GM19372 (cell line): ENCODE measurements at regions not wholly inside any gene's neighbourhood (a gene's known extent, or its start where the extent isn't known, plus 50 kb on each side); places are given as distances from the start of the nearest gene placed in this dataset.

ENCODE experiments used
- ATAC-seq: cut with Tn5 transposase; IDR thresholded peaks from one replicate; pipeline ENCODE4 v1.9.1; 2021; ENCODE audit warnings: mild to moderate bottlenecking, low read depth, moderate library complexity; ENCODE audit not compliant: unreplicated experiment

- no peak for ATAC-seq
Observed at GRCh38 chr4:182102576-182102975, 140.6 kb upstream of the TENM3 start.

GRCh38 chr4:182103614-182104319, 139.4 kb upstream of the TENM3 start:
- no peak for ATAC-seq

GRCh38 chr4:182105416-182105815, 137.8 kb upstream of the TENM3 start:
- ATAC-seq, result no peak

DNA sequence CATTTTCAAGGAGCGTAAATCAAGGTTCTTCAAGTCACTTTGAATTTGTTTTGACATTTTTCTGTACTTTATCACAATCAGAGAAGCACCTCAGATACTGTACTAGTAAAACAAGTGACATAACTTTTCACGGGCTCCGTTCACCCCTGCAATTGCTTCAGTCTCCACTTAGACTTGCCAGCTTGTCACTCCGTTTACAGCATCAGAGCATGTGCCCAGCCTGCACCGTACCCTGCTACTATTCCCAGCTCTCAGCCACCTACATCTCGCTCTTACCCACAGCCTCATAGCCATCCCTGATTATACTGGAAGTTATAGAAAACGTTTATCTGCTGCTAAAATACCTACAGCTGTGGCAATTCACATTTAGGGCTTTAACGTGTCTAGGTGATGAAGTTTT, 135.3 kb upstream of the TENM3 start:
- no peak for ATAC-seq

DNA sequence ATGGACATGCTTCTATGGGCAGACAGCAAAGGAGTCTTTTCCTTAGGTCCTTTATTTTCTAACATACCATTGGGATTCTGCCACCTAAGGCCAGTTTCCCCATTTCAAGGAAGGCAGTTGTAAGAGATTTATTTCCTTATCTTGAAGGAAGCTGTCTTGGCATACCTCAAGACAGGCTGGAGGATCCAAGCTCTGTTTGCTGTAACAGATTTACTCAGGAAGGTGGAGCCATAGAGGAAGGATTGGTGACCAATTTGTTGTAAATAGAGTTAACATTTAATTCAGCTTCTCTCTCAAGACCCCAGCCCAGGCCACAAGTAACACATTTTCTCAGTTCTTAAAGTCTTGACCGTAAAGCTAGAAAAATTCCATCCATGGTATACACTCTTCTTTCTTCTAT, 131.6 kb upstream of the TENM3 start:
- no peak for ATAC-seq

- no peak for ATAC-seq
Observed at GRCh38 chr4:182113779-182114178, 129.4 kb upstream of the TENM3 start.

GRCh38 chr4:182124359-182124758, 118.8 kb upstream of the TENM3 start:
- ATAC-seq, result no peak

- no peak for ATAC-seq
Observed at GRCh38 chr4:182126096-182126495, 117.1 kb upstream of the TENM3 start.

- no peak for ATAC-seq
Observed at GRCh38 chr4:182126603-182127002, 116.6 kb upstream of the TENM3 start.

DNA sequence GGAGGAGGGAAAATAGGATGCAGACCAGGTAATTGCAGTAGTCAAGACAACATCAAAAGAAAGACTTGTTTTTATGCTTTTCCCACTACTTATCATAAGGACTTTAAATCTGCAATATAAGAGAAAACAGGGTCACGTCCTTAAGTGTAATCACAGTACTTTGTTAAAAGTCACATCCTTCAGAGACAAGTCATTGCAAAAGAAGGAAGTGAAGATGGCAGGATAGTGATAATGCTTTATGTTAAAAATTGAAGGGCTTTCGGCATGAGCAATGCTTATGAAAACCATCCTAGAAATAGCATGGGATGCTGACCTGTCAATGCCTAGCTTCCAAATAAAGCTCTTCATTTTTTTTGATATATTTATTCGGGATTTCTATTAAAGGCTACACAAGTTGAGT, 110.2 kb upstream of the TENM3 start:
- no peak for ATAC-seq

GRCh38 chr4:182134261-182134660, 108.9 kb upstream of the TENM3 start:
- ATAC-seq, result no peak

DNA sequence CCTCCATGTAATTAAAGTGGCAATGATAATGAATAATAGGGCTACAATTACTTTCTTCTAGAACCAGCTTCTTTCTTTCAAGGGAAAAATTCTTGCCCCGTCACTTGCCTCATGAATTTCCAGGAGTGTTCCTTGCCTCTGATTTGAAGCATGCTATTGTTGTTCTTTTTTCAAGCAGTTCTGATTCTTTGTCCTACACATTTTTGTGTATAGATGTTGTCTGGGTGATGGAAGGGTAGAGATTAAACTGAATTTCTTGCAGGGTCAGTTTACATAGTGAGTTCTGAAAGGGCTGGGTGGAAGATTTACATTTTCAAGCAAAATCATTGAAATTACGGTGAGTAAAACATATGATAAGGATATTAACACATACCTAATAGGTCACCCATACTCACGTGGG, 107.0 kb upstream of the TENM3 start:
- no peak for ATAC-seq

GRCh38 chr4:182137343-182137742, 105.9 kb upstream of the TENM3 start:
- ATAC-seq, result no peak

DNA sequence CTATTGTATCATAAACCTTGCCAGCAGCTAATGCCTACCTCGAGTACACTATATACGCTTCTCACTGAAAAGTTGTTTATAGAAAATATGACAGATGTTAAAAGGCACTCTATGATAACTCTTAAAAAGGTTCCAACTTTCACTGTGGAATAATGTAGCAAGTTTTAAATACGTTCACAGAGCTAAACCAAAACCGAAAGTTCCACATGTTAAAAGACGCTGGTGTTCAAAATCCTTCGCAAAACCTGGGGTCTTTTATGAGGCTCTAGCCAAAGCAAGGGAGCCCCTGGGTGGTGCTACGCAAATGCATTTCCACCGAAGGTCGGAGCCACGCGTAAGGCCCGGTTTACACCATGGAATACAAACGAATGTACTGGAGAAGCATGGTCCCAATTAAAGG, 103.7 kb upstream of the TENM3 start:
- no peak for ATAC-seq

DNA sequence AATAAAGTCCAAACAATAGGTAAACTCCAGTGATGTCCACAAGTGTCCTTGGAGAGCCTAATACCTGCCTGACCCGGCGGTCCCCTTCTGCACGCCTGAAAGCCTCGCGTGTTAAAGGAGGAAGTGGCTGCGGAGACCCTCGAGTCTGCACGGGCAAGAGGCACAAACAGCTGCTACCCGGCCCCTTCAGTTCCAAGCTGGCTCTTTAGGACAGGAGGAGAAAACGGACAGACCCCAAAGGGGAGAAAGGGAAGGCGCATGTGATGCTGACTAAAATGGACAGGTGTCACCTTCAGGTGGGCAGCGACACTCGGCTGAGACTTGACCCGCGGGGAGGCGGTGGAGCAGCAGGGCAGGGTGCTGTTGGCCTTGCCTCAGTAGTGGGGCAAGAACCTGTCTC, 102.7 kb upstream of the TENM3 start:
- ATAC-seq, result no peak

GRCh38 chr4:182141061-182141460, 102.1 kb upstream of the TENM3 start:
- ATAC-seq, result no peak

DNA sequence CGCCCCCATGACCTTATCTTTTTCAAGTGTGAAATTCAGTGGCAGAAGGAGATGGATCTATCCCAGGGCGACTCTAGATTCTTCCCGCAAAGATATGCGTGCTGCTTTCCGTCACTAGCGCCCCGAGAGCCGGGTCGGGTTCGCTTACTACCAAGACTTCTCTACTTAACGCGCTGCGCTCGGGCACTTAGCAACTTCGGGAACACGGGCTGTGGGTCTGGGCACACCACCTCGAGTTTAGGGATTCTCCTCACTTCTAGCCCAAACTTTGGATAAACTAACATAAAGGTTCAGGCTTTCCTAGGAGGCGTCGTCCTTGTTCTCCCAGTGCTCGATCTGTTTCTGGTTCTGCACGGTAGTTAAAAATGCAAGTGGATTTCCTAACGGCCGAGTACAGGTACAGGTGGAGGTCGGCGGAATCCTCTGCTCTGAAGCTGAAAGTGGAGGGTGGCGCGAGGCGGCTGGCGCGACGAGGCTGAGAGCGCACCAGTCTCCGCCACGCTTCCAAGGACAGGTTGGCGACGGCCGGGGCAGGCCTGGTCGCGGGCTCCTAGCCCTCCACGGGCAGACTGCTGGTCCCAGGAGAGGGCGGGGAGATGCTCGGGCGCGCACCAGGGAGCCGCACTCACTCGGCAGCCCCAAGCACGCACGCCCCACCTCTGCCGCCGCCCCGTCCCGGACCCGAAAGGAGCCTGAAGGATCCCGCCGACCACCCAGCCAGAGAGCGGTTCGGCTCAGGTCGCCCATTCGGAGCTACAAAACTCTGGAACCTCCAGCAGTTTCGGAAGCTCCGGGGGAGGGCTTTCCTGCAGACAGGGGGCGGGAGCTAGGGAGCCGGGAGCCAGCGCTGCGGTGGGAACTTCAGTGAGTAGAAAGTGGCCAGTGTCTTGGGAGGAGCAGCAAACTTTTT, 100.8 kb upstream of the TENM3 start:
- no peak for ATAC-seq

DNA sequence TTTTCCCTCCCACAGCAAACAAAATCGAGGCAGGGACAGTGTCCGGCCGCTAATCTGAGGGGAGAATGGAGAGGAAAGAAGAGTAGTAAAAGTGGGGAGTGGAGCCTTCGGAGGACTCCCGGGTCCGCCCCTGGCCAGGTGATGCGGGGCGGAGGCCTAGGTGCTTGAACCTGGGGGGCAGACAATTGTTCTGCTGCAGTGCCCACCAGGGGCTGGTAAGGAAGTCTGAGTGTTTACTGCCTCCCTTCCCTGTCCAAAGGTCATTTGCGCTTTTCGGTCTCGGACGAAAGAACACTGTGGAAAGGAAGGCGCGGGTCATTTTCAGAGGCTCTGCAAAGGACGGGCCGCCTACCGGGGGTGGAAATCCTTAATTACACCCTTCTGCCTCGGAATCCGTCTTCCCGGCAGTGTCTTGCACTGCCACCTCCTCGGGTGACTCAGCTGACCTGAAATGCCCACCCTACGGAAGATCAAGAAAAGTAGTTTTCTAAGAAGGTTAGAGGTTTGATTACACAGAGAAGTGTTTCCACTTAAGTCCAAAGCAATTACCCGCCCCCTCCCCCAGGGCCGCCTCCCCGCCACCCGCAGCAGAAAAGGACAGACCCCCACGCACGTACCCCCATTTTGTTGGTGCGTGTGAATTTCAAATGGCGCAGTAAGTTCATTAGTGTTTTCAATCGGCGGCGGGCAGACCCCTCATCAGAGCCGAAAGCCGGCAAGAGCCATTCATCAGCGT, 99.9 kb upstream of the TENM3 start:
- ATAC-seq, result no peak

GRCh38 chr4:182143822-182144625, 99.2 kb upstream of the TENM3 start:
- ATAC-seq, result peak; percentile 29

DNA sequence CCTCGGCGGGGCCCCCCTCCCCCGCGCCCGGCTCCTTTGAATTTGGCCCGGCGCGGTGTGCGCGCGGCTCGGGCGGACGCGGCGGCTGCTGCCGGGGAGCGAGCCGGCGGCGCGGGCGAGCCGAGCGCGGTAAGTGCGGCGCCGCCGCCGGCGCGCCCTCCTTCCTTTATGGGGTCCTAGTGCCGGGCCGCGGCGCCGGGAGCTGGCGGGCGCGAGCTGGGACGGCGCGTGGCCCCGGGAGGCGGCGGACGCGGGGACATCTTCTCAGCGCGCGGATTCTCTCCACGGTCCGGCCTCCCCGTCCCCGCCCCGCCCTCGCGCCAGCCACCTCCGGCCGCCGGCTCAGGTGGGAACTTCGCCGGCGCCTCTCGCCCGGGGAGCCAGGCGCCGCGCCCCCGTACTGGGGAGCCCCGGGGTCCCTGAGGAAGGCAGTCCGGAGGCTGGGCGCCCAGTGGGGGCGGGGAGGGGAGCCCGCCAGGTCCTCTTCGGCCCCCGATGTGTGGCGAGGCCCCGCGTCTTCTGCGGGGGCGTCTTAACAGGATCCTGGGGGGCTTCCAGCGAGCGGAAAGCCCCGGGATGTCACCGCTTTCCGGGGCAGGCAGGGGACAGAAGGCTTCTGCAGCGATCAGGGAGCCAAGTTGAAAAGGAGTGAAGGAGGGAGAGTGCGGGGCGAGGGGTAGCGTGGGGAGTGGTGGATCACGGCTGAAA, 98.4 kb upstream of the TENM3 start:
- ATAC-seq, result peak; percentile 53
